MM.1S (cell line): ENCODE measurements at regions not wholly inside any gene's neighbourhood (a gene's known extent, or its start where the extent isn't known, plus 50 kb on each side); places are given as distances from the start of the nearest gene placed in this dataset.

Experiments
- DNase-seq: peaks from one replicate; pipeline ENCODE4 v3.0.0-alpha.2; 2015
- H2AFZ ChIP-seq: fragments of 300-600 bp; sonication (generic); 2 replicates; pipeline ENCODE4 v1.6.0; 2016; ENCODE audit warnings: antibody characterized with exemption, low read length
- H3F3A ChIP-seq: fragments of 300-600 bp; sonication (generic); 2 replicates; pipeline ENCODE4 v1.6.1; 2016; ENCODE audit warnings: mild to moderate bottlenecking, antibody characterized with exemption, low read length, moderate library complexity, mixed read lengths; ENCODE audit not compliant: insufficient read depth
- H3K27ac ChIP-seq: fragments of 300-600 bp; sonication (generic); 2 replicates; pipeline ENCODE4 v1.5.1; 2016; ENCODE audit warnings: mild to moderate bottlenecking, low read length
- H3K27me3 ChIP-seq: fragments of 300-600 bp; sonication (generic); replicated peaks from 2 replicates; pipeline ENCODE4 v1.6.0; 2016; ENCODE audit warnings: low read length; ENCODE audit not compliant: insufficient read depth
- H3K36me3 ChIP-seq: fragments of 300-600 bp; sonication (generic); replicated peaks from 2 replicates; pipeline ENCODE4 v1.6.1; 2016; ENCODE audit warnings: mild to moderate bottlenecking, low read length, mixed read lengths; ENCODE audit not compliant: insufficient read depth
- H3K4me1 ChIP-seq: fragments of 300-600 bp; sonication (generic); 2 replicates; pipeline ENCODE4 v1.6.1; 2016; ENCODE audit warnings: low read length, mixed read lengths
- H3K4me2 ChIP-seq: fragments of 300-600 bp; sonication (generic); 2 replicates; pipeline ENCODE4 v1.6.0; 2016; ENCODE audit warnings: low read depth, low read length
- H3K4me3 ChIP-seq: fragments of 300-600 bp; sonication (generic); 2 replicates; pipeline ENCODE4 v1.5.1; 2016; ENCODE audit warnings: low read length, mixed read lengths
- H3K79me2 ChIP-seq: fragments of 300-600 bp; sonication (generic); 2 replicates; pipeline ENCODE4 v1.6.1; 2016; ENCODE audit warnings: mixed run types, low read length, mixed read lengths
- H3K9ac ChIP-seq: fragments of 300-600 bp; sonication (generic); 2 replicates; pipeline ENCODE4 v1.6.1; 2016; ENCODE audit warnings: low read length, mixed read lengths
- H3K9me2 ChIP-seq: fragments of 300-600 bp; sonication (generic); replicated peaks from 2 replicates; pipeline ENCODE4 v1.6.1; 2016; ENCODE audit warnings: mild to moderate bottlenecking, low read length, mixed read lengths; ENCODE audit not compliant: insufficient read depth
- H3K9me3 ChIP-seq: fragments of 300-600 bp; sonication (generic); replicated peaks from 2 replicates; pipeline ENCODE4 v1.6.1; 2016; ENCODE audit warnings: mild to moderate bottlenecking, low read length, mixed read lengths; ENCODE audit not compliant: insufficient read depth
- H4K20me1 ChIP-seq: fragments of 300-600 bp; sonication (generic); 2 replicates; pipeline ENCODE4 v1.6.1; 2016; ENCODE audit warnings: mild to moderate bottlenecking, low read length, moderate library complexity, mixed read lengths; ENCODE audit not compliant: insufficient read depth
- CTCF ChIP-seq: fragments of 300-600 bp; sonication (generic); IDR thresholded peaks from 2 replicates; pipeline ENCODE4 v1.5.1; 2016; ENCODE audit warnings: antibody characterized with exemption, low read length, mixed read lengths
- EZH2 ChIP-seq: fragments of 300-600 bp; sonication (generic); optimal IDR thresholded peaks from 2 replicates; pipeline ENCODE3; 2017; ENCODE audit warnings: low read depth, mild to moderate bottlenecking, antibody characterized with exemption, low read length, mixed read lengths
- EZH2phosphoT487 ChIP-seq: fragments of 300-600 bp; sonication (generic); IDR thresholded peaks from 2 replicates; pipeline ENCODE4 v1.6.1; 2018; ENCODE audit warnings: antibody characterized with exemption, low read length

- H3K27me3 ChIP-seq = no peaks in the 10 kb centered on the region
Measured at GRCh38 chr3:147675761-147676160, 266.6 kb downstream of the ZIC1 start.

GRCh38 chr3:147680837-147681483, 271.8 kb downstream of the ZIC1 start:
- DNase-seq = no peak
- no peaks in the 10 kb centered on the region for H3K79me2 ChIP-seq
- no peak overlapping the region for H3K27ac ChIP-seq
- no peaks in the 10 kb centered on the region for H3K36me3 ChIP-seq
- H3K9me2 ChIP-seq = no peaks in the 10 kb centered on the region
- no peaks in the 10 kb centered on the region for H3F3A ChIP-seq
- no peaks in the 10 kb centered on the region for H3K4me1 ChIP-seq
- H3K27me3 ChIP-seq = no peaks in the 10 kb centered on the region
- no peak overlapping the region for H3K4me2 ChIP-seq
- no peaks in the 10 kb centered on the region for H4K20me1 ChIP-seq
- no peak overlapping the region for H2AFZ ChIP-seq
- TF ChIP-seq EZH2phosphoT487 (no peak), CTCF (no peak), EZH2 (no peak)
- no peaks in the 10 kb centered on the region for H3K9me3 ChIP-seq
- no peak overlapping the region for H3K4me3 ChIP-seq
- H3K9ac ChIP-seq = no peak overlapping the region

More at GRCh38 chr3:147675761-147676160, 266.6 kb downstream of the ZIC1 start:
- no peak overlapping the region for H3K9ac ChIP-seq
- H3K79me2 ChIP-seq = no peaks in the 10 kb centered on the region
- no peaks in the 10 kb centered on the region for H3K4me1 ChIP-seq
- no peak for DNase-seq
- no peak overlapping the region for H3K27ac ChIP-seq
- no peak overlapping the region for H3K4me2 ChIP-seq
- TF ChIP-seq EZH2 = no peak
- no peaks in the 10 kb centered on the region for H3F3A ChIP-seq
- no peaks in the 10 kb centered on the region for H3K36me3 ChIP-seq
- no peak overlapping the region for H2AFZ ChIP-seq
- H3K9me3 ChIP-seq = no peaks in the 10 kb centered on the region
- no peaks in the 10 kb centered on the region for H3K9me2 ChIP-seq
- no peaks in the 10 kb centered on the region for H4K20me1 ChIP-seq
- no peak overlapping the region for H3K4me3 ChIP-seq

- Histone ChIP-seq H3K9me2 (no peaks in the 10 kb centered on the region), H3K36me3 (no peaks in the 10 kb centered on the region), H3K9ac (no peak overlapping the region), H3K4me2 (no peak overlapping the region), H3K4me1 (no peaks in the 10 kb centered on the region), H3K9me3 (no peaks in the 10 kb centered on the region), H3K27me3 (no peaks in the 10 kb centered on the region), H3F3A (no peaks in the 10 kb centered on the region), H3K27ac (no peak overlapping the region), H3K4me3 (no peak overlapping the region), H4K20me1 (no peaks in the 10 kb centered on the region), H2AFZ (no peak overlapping the region), H3K79me2 (no peaks in the 10 kb centered on the region)
- TF ChIP-seq CTCF (no peak), EZH2phosphoT487 (no peak), EZH2 (no peak)
- DNase-seq = no peak
Measured at GRCh38 chr3:147688868-147689267, 279.7 kb downstream of the ZIC1 start.

GRCh38 chr3:147699175-147699838, 290.1 kb downstream of the ZIC1 start:
- Histone ChIP-seq H2AFZ (no peak overlapping the region), H3K9me2 (no peaks in the 10 kb centered on the region), H3K79me2 (no peaks in the 10 kb centered on the region), H3K9me3 (no peaks in the 10 kb centered on the region), H3K27me3 (no peaks in the 10 kb centered on the region), H4K20me1 (no peaks in the 10 kb centered on the region), H3K4me2 (no peak overlapping the region), H3F3A (no peaks in the 10 kb centered on the region), H3K27ac (no peak overlapping the region), H3K9ac (no peak overlapping the region), H3K36me3 (no peaks in the 10 kb centered on the region), H3K4me3 (no peak overlapping the region), H3K4me1 (no peaks in the 10 kb centered on the region)
- no peak for TF ChIP-seq CTCF
- no peak for TF ChIP-seq EZH2phosphoT487
- no peak for TF ChIP-seq EZH2
- no peak for DNase-seq
